ENCODE measurements at regions not wholly inside any gene's neighbourhood (a gene's known extent, or its start where the extent isn't known, plus 50 kb on each side); places are given as distances from the start of the nearest gene placed in this dataset.

- no peak for TF ChIP-seq CTCF (IDR thresholded peaks at IDR 0.05 in 8 of 11, conservative IDR thresholded peaks at IDR 0.05 in 3 of 11)
- no peak for TF ChIP-seq POLR2AphosphoS5 (IDR thresholded peaks at IDR 0.05)
- TF ChIP-seq POLR2A (IDR thresholded peaks at IDR 0.05): no peak
These were observed 91.6 kb upstream of the TAF11L2 start for GRCh38 chr5:17406423-17406838.
